ENCODE measurements at regions not wholly inside any gene's neighbourhood (a gene's known extent, or its start where the extent isn't known, plus 50 kb on each side); places are given as distances from the start of the nearest gene placed in this dataset.
"Not testable (repeated sequence)": the region's sequence is repeated elsewhere in the genome, so short reads cannot be mapped to it uniquely, and the experiment has no call there.

GRCh38 chr18:49697757-49698524 is 115.4 kb downstream of the ACAA2 start:
- H3K36me3 ChIP-seq (ENCODE audit: control insufficient read depth, insufficient read depth, low read length): no peaks in the 10 kb centered on the region
- no peak overlapping the region for H3K4me3 ChIP-seq (ENCODE audit: low read length)
- peak; percentile 87 for DNase-seq
- no peaks in the 10 kb centered on the region for H3K9me3 ChIP-seq (replicated peaks; ENCODE audit: control insufficient read depth, low read depth, low read length)
- no peaks in the 10 kb centered on the region for H3K27me3 ChIP-seq (ENCODE audit: control insufficient read depth, insufficient read depth, low read length)
- H3K4me1 ChIP-seq (ENCODE audit: control insufficient read depth, insufficient read depth, low read length): peaks cover 34% of the 10 kb centered on the region
- 26% methylated on average over 4 of the region's 7 CpGs for WGBS (ENCODE audit: insufficient coverage)
- peak overlapping the region; percentile 59 for H3K27ac ChIP-seq (ENCODE audit: low read length)

GRCh38 chr18:49697049-49697448 is 116.3 kb downstream of the ACAA2 start:
- H3K4me3 ChIP-seq (ENCODE audit: low read length): no peak overlapping the region
- DNase-seq: no peak
- H3K27ac ChIP-seq (ENCODE audit: low read length): no peak overlapping the region
- WGBS (ENCODE audit: insufficient coverage): 60% methylated on average over 1 of the region's 4 CpGs
- no peaks in the 10 kb centered on the region for H3K36me3 ChIP-seq (ENCODE audit: control insufficient read depth, insufficient read depth, low read length)
- no peaks in the 10 kb centered on the region for H3K27me3 ChIP-seq (ENCODE audit: control insufficient read depth, insufficient read depth, low read length)
- peaks cover 38% of the 10 kb centered on the region for H3K4me1 ChIP-seq (ENCODE audit: control insufficient read depth, insufficient read depth, low read length)
- no peaks in the 10 kb centered on the region for H3K9me3 ChIP-seq (replicated peaks; ENCODE audit: control insufficient read depth, low read depth, low read length)

GRCh38 chr18:49694402-49694801 is 118.9 kb downstream of the ACAA2 start:
- Histone ChIP-seq H3K36me3 (ENCODE audit: control insufficient read depth, insufficient read depth, low read length) (no peaks in the 10 kb centered on the region), H3K4me1 (ENCODE audit: control insufficient read depth, insufficient read depth, low read length) (peaks cover 34% of the 10 kb centered on the region), H3K4me3 (ENCODE audit: low read length) (no peak overlapping the region), H3K27ac (ENCODE audit: low read length) (no peak overlapping the region), H3K27me3 (ENCODE audit: control insufficient read depth, insufficient read depth, low read length) (no peaks in the 10 kb centered on the region), H3K9me3 (replicated peaks; ENCODE audit: control insufficient read depth, low read depth, low read length) (no peaks in the 10 kb centered on the region)
- DNase-seq: peak; percentile 26
- 86% methylated on average over 1 of the region's 1 CpG for WGBS (ENCODE audit: insufficient coverage)

GRCh38 chr18:49693717-49694005 is 119.7 kb downstream of the ACAA2 start:
- WGBS (ENCODE audit: insufficient coverage): no CpG with 5 or more reads among the region's 4 CpGs
- Histone ChIP-seq H3K27ac (ENCODE audit: low read length) (no peak overlapping the region), H3K27me3 (ENCODE audit: control insufficient read depth, insufficient read depth, low read length) (no peaks in the 10 kb centered on the region), H3K4me3 (ENCODE audit: low read length) (no peak overlapping the region), H3K36me3 (ENCODE audit: control insufficient read depth, insufficient read depth, low read length) (no peaks in the 10 kb centered on the region), H3K4me1 (ENCODE audit: control insufficient read depth, insufficient read depth, low read length) (peaks cover 33% of the 10 kb centered on the region), H3K9me3 (replicated peaks; ENCODE audit: control insufficient read depth, low read depth, low read length) (no peaks in the 10 kb centered on the region)
- DNase-seq: no peak

GRCh38 chr18:49692906-49693716 is 120.2 kb downstream of the ACAA2 start:
- Histone ChIP-seq H3K9me3 (replicated peaks; ENCODE audit: control insufficient read depth, low read depth, low read length) (no peaks in the 10 kb centered on the region), H3K27me3 (ENCODE audit: control insufficient read depth, insufficient read depth, low read length) (no peaks in the 10 kb centered on the region), H3K4me1 (ENCODE audit: control insufficient read depth, insufficient read depth, low read length) (peaks cover 27% of the 10 kb centered on the region), H3K27ac (ENCODE audit: low read length) (no peak overlapping the region), H3K36me3 (ENCODE audit: control insufficient read depth, insufficient read depth, low read length) (no peaks in the 10 kb centered on the region), H3K4me3 (ENCODE audit: low read length) (no peak overlapping the region)
- WGBS (ENCODE audit: insufficient coverage): 33% methylated on average over 3 of the region's 10 CpGs
- DNase-seq: peak; percentile 28

GRCh38 chr18:49691177-49691608 is 122.1 kb downstream of the ACAA2 start:
- Histone ChIP-seq H3K36me3 (ENCODE audit: control insufficient read depth, insufficient read depth, low read length) (no peaks in the 10 kb centered on the region), H3K27ac (ENCODE audit: low read length) (no peak overlapping the region), H3K4me1 (ENCODE audit: control insufficient read depth, insufficient read depth, low read length) (peaks cover 18% of the 10 kb centered on the region), H3K27me3 (ENCODE audit: control insufficient read depth, insufficient read depth, low read length) (no peaks in the 10 kb centered on the region), H3K4me3 (ENCODE audit: low read length) (no peak overlapping the region), H3K9me3 (replicated peaks; ENCODE audit: control insufficient read depth, low read depth, low read length) (no peaks in the 10 kb centered on the region)
- peak; percentile 62 for DNase-seq
- WGBS (ENCODE audit: insufficient coverage): 36% methylated on average over 1 of the region's 2 CpGs

GRCh38 chr18:49690312-49690711 is 123.0 kb downstream of the ACAA2 start:
- Histone ChIP-seq H3K4me3 (ENCODE audit: low read length) (no peak overlapping the region), H3K27ac (ENCODE audit: low read length) (no peak overlapping the region), H3K36me3 (ENCODE audit: control insufficient read depth, insufficient read depth, low read length) (no peaks in the 10 kb centered on the region), H3K9me3 (replicated peaks; ENCODE audit: control insufficient read depth, low read depth, low read length) (no peaks in the 10 kb centered on the region), H3K4me1 (ENCODE audit: control insufficient read depth, insufficient read depth, low read length) (peaks cover 18% of the 10 kb centered on the region), H3K27me3 (ENCODE audit: control insufficient read depth, insufficient read depth, low read length) (no peaks in the 10 kb centered on the region)
- WGBS (ENCODE audit: insufficient coverage): no CpG with 5 or more reads among the region's 3 CpGs
- no peak for DNase-seq

- DNase-seq: no peak
- no peaks in the 10 kb centered on the region for H3K9me3 ChIP-seq (replicated peaks; ENCODE audit: control insufficient read depth, low read depth, low read length)
- H3K27ac ChIP-seq (ENCODE audit: low read length): no peak overlapping the region
- no peak overlapping the region for H3K4me3 ChIP-seq (ENCODE audit: low read length)
- H3K27me3 ChIP-seq (ENCODE audit: control insufficient read depth, insufficient read depth, low read length): no peaks in the 10 kb centered on the region
- H3K4me1 ChIP-seq (ENCODE audit: control insufficient read depth, insufficient read depth, low read length): no peaks in the 10 kb centered on the region
- 74% methylated on average over 5 of the region's 6 CpGs for WGBS (ENCODE audit: insufficient coverage)
- H3K36me3 ChIP-seq (ENCODE audit: control insufficient read depth, insufficient read depth, low read length): no peaks in the 10 kb centered on the region
These were observed 123.5 kb downstream of the LIPG start for GRCh38 chr18:49685231-49685942.

GRCh38 chr18:49682803-49683190 is 120.9 kb downstream of the LIPG start:
- H3K9me3 ChIP-seq (replicated peaks; ENCODE audit: control insufficient read depth, low read depth, low read length); H3K4me1 ChIP-seq (ENCODE audit: control insufficient read depth, insufficient read depth, low read length); H3K27ac ChIP-seq (ENCODE audit: low read length); H3K36me3 ChIP-seq (ENCODE audit: control insufficient read depth, insufficient read depth, low read length); DNase-seq; H3K4me3 ChIP-seq (ENCODE audit: low read length); H3K27me3 ChIP-seq (ENCODE audit: control insufficient read depth, insufficient read depth, low read length): not testable (repeated sequence)
- no CpG with 5 or more reads among the region's 3 CpGs for WGBS (ENCODE audit: insufficient coverage)

GRCh38 chr18:49682173-49682802 is 120.4 kb downstream of the LIPG start:
- no peaks in the 10 kb centered on the region for H3K36me3 ChIP-seq (ENCODE audit: control insufficient read depth, insufficient read depth, low read length)
- H3K27ac ChIP-seq (ENCODE audit: low read length): no peak overlapping the region
- no peaks in the 10 kb centered on the region for H3K9me3 ChIP-seq (replicated peaks; ENCODE audit: control insufficient read depth, low read depth, low read length)
- no peak overlapping the region for H3K4me3 ChIP-seq (ENCODE audit: low read length)
- 69% methylated on average over 8 of the region's 8 CpGs for WGBS (ENCODE audit: insufficient coverage)
- DNase-seq: no peak
- no peaks in the 10 kb centered on the region for H3K4me1 ChIP-seq (ENCODE audit: control insufficient read depth, insufficient read depth, low read length)
- H3K27me3 ChIP-seq (ENCODE audit: control insufficient read depth, insufficient read depth, low read length): no peaks in the 10 kb centered on the region

All from muscle of leg (tissue), 3 donors.